CD8-positive, alpha-beta memory T cell (primary cell): ENCODE measurements at regions not wholly inside any gene's neighbourhood (a gene's known extent, or its start where the extent isn't known, plus 50 kb on each side); places are given as distances from the start of the nearest gene placed in this dataset.

Experiments used
- CTCF ChIA-PET: fragments of 350-600 bp; sonication (Branson Sonifier 250); formaldehyde crosslinking; loops from one replicate; lab custom pipeline; 2021; ENCODE audit warnings: antibody characterized with exemption; lab: Charles Lee
- POLR2A ChIA-PET: fragments of 350-600 bp; sonication (Branson Sonifier 250); formaldehyde crosslinking; loops from one replicate; lab custom pipeline; 2021; ENCODE audit warnings: antibody characterized with exemption; lab: Charles Lee
- DNase-seq, 5 donors: peaks; one replicate each; pipeline versions ENCODE4 v3.0.0 to v3.0.0-alpha.2; 2020 to 2022; ENCODE audit warnings: mixed read lengths in 1 of 5
- H3K27ac ChIP-seq: one replicate; pipeline ENCODE4 v1.7.0; 2013; ENCODE audit warnings: low read depth, mild to moderate bottlenecking, low read length, moderate library complexity
- H3K27me3 ChIP-seq: 2 replicates; pipeline ENCODE4 v1.7.0; 2013; ENCODE audit warnings: low read length, mild to moderate bottlenecking; ENCODE audit not compliant: insufficient read depth, poor library complexity, severe bottlenecking
- H3K36me3 ChIP-seq: 2 replicates; pipeline ENCODE4 v1.7.0; 2013; ENCODE audit warnings: mild to moderate bottlenecking, low read length, moderate library complexity; ENCODE audit not compliant: insufficient read depth
- H3K4me1 ChIP-seq: 2 replicates; pipeline ENCODE4 v1.7.0; 2013; ENCODE audit warnings: mild to moderate bottlenecking, low read length, moderate library complexity; ENCODE audit not compliant: insufficient read depth
- H3K4me3 ChIP-seq: 2 replicates; pipeline ENCODE4 v1.7.0; 2013; ENCODE audit warnings: mild to moderate bottlenecking, low read length
- H3K9me3 ChIP-seq: 2 replicates; pipeline ENCODE4 v1.7.0; 2013; ENCODE audit warnings: mild to moderate bottlenecking, low read length
- H3K27ac Mint-ChIP-seq, 8 donors: one replicate each; pipeline ENCODE4 v1.8.0; 2020 to 2021; ENCODE audit warnings: mixed read lengths in 8 of 8, mild to moderate bottlenecking in 6 of 8, inconsistent platforms in 3 of 8, moderate library complexity in 3 of 8
- H3K27me3 Mint-ChIP-seq, 2 donors: one replicate each; pipeline ENCODE4 v1.8.0; 2020 to 2021; ENCODE audit warnings: mixed read lengths in 2 of 2, mild to moderate bottlenecking in 1 of 2, moderate library complexity in 1 of 2
- H3K36me3 Mint-ChIP-seq, 3 donors: one replicate each; pipeline ENCODE4 v1.8.0; 2020 to 2021; ENCODE audit warnings: mixed read lengths in 3 of 3, inconsistent platforms in 1 of 3, mild to moderate bottlenecking in 1 of 3
- H3K4me1 Mint-ChIP-seq, 3 donors: one replicate each; pipeline ENCODE4 v1.8.0; 2020 to 2021; ENCODE audit warnings: mixed read lengths in 3 of 3, inconsistent platforms in 1 of 3, mild to moderate bottlenecking in 1 of 3
- H3K4me3 Mint-ChIP-seq, 7 donors: one replicate each; pipeline ENCODE4 v1.8.0; 2020 to 2021; ENCODE audit warnings: mixed read lengths in 7 of 7, mild to moderate bottlenecking in 6 of 7, moderate library complexity in 4 of 7, inconsistent platforms in 2 of 7
- H3K9me3 Mint-ChIP-seq, 5 donors: one replicate each; pipeline ENCODE4 v1.8.0; 2020 to 2022; ENCODE audit warnings: mixed read lengths in 5 of 5, mild to moderate bottlenecking in 3 of 5, moderate library complexity in 2 of 5, inconsistent platforms in 1 of 5

GRCh38 chr7:132041108-132041507 lies 484.7 kb upstream of the PODXL start:
- no peak overlapping the region for H3K27ac ChIP-seq
- ChIA-PET POLR2A (no interaction called here), CTCF (no interaction called here)
- DNase-seq, result no peak
- no peaks in the 10 kb centered on the region for H3K9me3 ChIP-seq
- H3K36me3 Mint-ChIP-seq, result no peaks in the 10 kb centered on the region
- no peak overlapping the region for H3K4me3 Mint-ChIP-seq
- H3K36me3 ChIP-seq, result no peaks in the 10 kb centered on the region
- H3K27me3 Mint-ChIP-seq, result peaks cover 4 to 24% of the 10 kb centered on the region in 2 donors
- no peaks in the 10 kb centered on the region for H3K4me1 ChIP-seq
- no peaks in the 10 kb centered on the region for H3K4me1 Mint-ChIP-seq
- H3K27ac Mint-ChIP-seq, result no peak overlapping the region
- H3K27me3 ChIP-seq, result no peaks in the 10 kb centered on the region
- no peaks in the 10 kb centered on the region for H3K9me3 Mint-ChIP-seq
- no peak overlapping the region for H3K4me3 ChIP-seq

DNA sequence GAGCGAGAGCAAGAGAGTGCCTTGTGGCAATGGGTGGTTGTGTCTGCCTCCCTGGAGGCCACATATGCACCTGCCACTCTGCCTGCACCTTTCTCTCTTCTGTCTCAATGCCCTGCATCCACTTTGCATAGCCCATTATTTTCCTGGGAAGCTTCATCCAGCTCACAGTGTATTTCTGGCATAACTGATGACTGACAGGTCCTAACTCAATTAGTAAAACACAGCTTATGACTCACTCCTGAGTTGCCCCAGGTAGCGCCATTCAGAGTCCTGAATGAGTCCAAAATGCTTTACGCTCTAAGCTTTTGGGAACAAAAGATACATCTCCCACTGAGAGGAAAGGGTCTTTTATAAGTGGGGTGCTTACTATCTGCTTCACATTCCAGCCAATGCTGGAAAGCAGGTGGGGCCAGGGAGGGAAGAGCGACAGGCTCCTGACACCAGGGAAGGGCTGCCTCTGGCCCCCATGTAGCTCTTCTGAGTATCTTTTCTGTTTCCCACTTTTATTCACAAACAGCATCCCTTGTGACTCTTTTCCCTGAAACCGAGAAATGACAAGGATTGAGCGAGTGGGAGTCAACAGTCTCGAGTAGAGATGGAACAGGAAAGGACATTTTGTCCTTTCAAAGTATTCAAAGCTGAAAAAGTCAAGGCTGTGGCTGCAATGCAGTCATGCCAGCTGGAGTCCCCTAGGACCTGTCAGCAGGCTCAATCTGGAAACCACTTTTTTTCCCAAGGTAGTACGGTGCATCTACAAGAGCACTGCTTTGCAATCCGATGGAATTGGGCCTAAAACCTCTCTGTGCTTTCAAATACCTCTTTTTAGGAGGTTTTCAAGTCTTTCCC lies 479.3 kb upstream of the PODXL start:
- POLR2A ChIA-PET, result no interaction called here

DNA sequence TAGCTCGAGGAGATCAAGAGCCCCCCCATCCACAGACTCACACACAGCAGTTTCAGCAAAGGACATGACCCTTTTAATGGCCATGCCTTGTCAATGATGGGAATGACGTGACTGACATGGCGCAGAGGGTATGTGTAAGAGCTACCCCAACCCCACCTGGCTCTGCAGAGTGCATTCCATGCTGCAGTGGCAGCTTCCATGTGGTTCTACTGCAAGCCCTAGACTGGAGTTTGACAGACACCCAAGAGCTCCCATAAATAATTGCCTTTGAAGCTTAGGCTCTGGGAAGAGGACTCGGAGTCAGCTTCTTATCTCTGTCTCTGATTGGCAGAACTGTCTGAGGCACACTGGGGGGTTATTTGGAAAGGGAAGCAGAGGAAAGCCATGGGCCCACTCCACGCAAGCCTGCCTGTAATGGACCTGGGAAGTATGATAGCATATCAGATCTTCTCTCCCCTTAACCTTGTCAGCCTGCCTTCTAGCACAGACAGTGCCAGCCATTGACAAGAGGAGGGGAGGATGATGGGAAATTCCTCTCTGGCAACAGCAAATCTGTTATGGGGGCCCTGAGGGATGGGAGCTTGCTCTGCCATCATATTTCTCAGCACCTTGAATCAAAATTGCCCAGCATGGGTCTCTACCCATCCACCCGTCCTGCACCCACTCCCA lies 478.5 kb upstream of the PODXL start:
- Histone ChIP-seq H3K9me3 (no peaks in the 10 kb centered on the region), H3K4me3 (no peak overlapping the region), H3K4me1 (no peaks in the 10 kb centered on the region), H3K27me3 (no peaks in the 10 kb centered on the region), H3K36me3 (no peaks in the 10 kb centered on the region), H3K27ac (no peak overlapping the region)
- no peaks in the 10 kb centered on the region for H3K36me3 Mint-ChIP-seq
- H3K4me3 Mint-ChIP-seq, result no peak overlapping the region
- ChIA-PET CTCF (no interaction called here), POLR2A (no interaction called here)
- H3K9me3 Mint-ChIP-seq, result peaks cover 0 to 1% (median 0%) of the 10 kb centered on the region in 5 donors
- no peak for DNase-seq
- H3K27me3 Mint-ChIP-seq, result peaks cover 7 to 23% of the 10 kb centered on the region in 2 donors
- H3K27ac Mint-ChIP-seq, result no peak overlapping the region
- H3K4me1 Mint-ChIP-seq, result no peaks in the 10 kb centered on the region

More for the DNA sequence above, 479.3 kb upstream of the PODXL start:
- Mint-ChIP-seq H3K36me3 (no peaks in the 10 kb centered on the region), H3K27me3 (peaks cover 5 to 23% of the 10 kb centered on the region in 2 donors), H3K27ac (no peak overlapping the region), H3K4me1 (no peaks in the 10 kb centered on the region), H3K9me3 (peaks cover 0 to 1% (median 0%) of the 10 kb centered on the region in 5 donors), H3K4me3 (no peak overlapping the region)
- Histone ChIP-seq H3K9me3 (no peaks in the 10 kb centered on the region), H3K4me1 (no peaks in the 10 kb centered on the region), H3K36me3 (no peaks in the 10 kb centered on the region), H3K4me3 (no peak overlapping the region), H3K27ac (no peak overlapping the region), H3K27me3 (no peaks in the 10 kb centered on the region)
- DNase-seq, result no peak
- CTCF ChIA-PET, result no interaction called here

GRCh38 chr7:132030883-132031282 lies 474.5 kb upstream of the PODXL start:
- CTCF ChIA-PET, result no interaction called here
- Mint-ChIP-seq H3K27ac (no peak overlapping the region), H3K9me3 (peaks cover 0 to 3% (median 0%) of the 10 kb centered on the region in 5 donors), H3K4me1 (no peaks in the 10 kb centered on the region), H3K27me3 (peaks cover 3 to 7% of the 10 kb centered on the region in 2 donors), H3K4me3 (no peak overlapping the region), H3K36me3 (no peaks in the 10 kb centered on the region)
- Histone ChIP-seq H3K27ac (no peak overlapping the region), H3K4me1 (no peaks in the 10 kb centered on the region), H3K27me3 (no peaks in the 10 kb centered on the region), H3K36me3 (no peaks in the 10 kb centered on the region), H3K4me3 (no peak overlapping the region), H3K9me3 (no peaks in the 10 kb centered on the region)
- no peak for DNase-seq
- POLR2A ChIA-PET, result no interaction called here

DNA sequence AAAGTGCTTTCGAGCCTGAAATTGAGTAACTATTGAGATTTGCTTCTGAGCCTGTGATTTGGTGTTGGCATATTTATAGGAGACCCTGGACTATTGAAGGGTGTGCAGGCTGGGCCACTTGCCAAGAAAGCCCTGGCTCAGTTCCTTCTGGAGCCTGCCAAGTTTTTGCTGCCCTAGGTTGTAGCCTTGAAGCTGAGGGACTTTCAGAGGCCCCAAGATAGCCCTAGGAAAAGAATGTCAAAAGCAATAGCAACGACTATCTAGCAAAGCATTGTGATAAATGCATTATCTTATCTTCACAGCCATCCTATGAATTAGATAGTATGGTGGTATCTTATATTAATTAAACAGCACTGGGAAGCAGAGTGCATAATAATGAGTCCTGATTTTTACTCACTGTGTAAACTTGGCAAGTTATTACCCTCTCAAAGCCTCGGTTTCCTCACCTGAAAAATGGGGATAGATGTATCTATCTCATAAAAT lies 473.7 kb upstream of the PODXL start:
- DNase-seq, result no peak
- Histone ChIP-seq H3K4me1 (no peaks in the 10 kb centered on the region), H3K27ac (no peak overlapping the region), H3K36me3 (no peaks in the 10 kb centered on the region), H3K4me3 (no peak overlapping the region), H3K27me3 (no peaks in the 10 kb centered on the region), H3K9me3 (no peaks in the 10 kb centered on the region)
- H3K27ac Mint-ChIP-seq, result no peak overlapping the region
- no peaks in the 10 kb centered on the region for H3K36me3 Mint-ChIP-seq
- ChIA-PET CTCF (no interaction called here), POLR2A (no interaction called here)
- H3K4me3 Mint-ChIP-seq, result no peak overlapping the region
- peaks cover 0 to 3% (median 0%) of the 10 kb centered on the region in 5 donors for H3K9me3 Mint-ChIP-seq
- peaks cover 3% of the 10 kb centered on the region in 2 donors for H3K27me3 Mint-ChIP-seq
- no peaks in the 10 kb centered on the region for H3K4me1 Mint-ChIP-seq

DNA sequence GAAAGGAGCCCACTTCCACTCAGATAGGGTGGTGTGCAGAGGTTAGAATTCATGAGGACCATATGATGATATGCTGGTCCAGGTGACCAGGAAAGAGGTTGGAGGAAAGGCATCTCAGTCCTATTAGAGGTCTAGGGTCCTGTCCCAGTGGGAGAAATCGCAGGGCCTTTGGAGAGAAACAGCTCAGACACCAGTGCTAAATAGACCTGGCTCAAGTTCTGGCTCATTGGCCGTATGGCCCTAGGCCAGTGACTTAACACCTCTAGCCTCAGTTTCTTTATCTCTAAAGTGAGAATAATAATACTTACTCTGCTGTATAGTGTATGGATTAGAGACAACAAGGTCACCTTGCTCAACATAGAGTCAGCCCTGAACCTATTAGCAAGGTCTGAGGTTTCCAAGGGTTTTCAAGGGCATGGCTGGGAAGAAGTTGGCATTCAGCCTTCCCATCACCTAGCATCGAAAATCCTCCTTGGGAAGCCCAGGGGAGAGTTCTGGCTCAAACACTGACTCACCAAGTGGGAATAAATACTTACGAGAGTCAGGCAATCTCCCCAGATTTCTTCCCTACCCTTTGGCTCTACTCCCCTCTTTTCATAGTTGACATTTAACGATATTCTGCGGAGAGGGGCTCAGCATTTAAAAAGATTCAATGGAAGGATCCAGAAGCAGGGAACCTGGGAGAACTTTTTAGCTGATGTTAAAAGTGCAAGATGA lies 473.1 kb upstream of the PODXL start:
- Histone ChIP-seq H3K9me3 (no peaks in the 10 kb centered on the region), H3K4me1 (no peaks in the 10 kb centered on the region), H3K27ac (no peak overlapping the region), H3K27me3 (no peaks in the 10 kb centered on the region), H3K36me3 (no peaks in the 10 kb centered on the region), H3K4me3 (no peak overlapping the region)
- ChIA-PET CTCF (no interaction called here), POLR2A (no interaction called here)
- Mint-ChIP-seq H3K4me3 (no peak overlapping the region), H3K36me3 (no peaks in the 10 kb centered on the region), H3K27ac (no peak overlapping the region), H3K9me3 (peaks cover 0 to 3% (median 0%) of the 10 kb centered on the region in 5 donors), H3K27me3 (peaks cover 3% of the 10 kb centered on the region in 2 donors), H3K4me1 (no peaks in the 10 kb centered on the region)
- DNase-seq, result no peak

DNA sequence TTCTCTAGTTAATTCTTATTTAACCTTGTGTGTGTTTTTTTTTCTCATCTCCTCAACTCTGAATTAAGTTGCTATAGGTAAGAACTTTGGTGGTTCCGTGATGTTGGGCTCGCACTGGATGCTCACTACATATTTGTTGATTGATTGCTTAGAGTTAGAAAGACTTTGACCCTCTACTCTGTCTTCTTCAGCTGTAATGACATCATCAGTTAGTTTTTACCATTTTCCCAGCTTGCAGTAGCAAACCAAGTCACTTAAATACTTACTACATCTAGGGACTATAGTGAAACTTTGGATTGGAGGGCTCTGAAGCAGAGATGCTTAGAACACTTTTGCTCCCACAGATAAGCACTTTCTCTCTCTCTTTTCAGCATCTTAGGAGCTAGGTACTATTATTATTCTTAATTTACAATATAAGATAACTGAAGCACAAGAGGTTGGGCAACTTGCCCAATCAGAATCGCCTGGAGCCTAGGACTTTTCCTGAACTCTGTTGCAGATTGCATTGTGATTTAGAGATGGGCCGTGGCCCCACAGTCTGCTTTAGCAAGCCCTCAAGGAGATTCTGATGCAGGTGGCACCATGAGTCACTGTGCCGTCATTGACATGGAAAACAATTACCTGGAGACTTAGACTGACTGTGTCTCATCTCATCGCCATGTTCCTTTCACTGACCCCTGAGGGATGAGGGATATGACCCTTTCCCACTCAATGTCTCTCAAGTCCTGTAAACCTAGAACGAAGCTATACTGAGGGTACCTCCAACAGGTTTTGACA lies 471.9 kb upstream of the PODXL start:
- no peaks in the 10 kb centered on the region for H3K9me3 ChIP-seq
- H3K4me3 ChIP-seq, result no peak overlapping the region
- ChIA-PET CTCF (no interaction called here), POLR2A (no interaction called here)
- no peaks in the 10 kb centered on the region for H3K4me1 ChIP-seq
- H3K36me3 ChIP-seq, result no peaks in the 10 kb centered on the region
- H3K27ac ChIP-seq, result no peak overlapping the region
- H3K4me3 Mint-ChIP-seq, result no peak overlapping the region
- no peak overlapping the region for H3K27ac Mint-ChIP-seq
- no peaks in the 10 kb centered on the region for H3K27me3 ChIP-seq
- H3K4me1 Mint-ChIP-seq, result no peaks in the 10 kb centered on the region
- H3K27me3 Mint-ChIP-seq, result peaks cover 3% of the 10 kb centered on the region in 2 donors
- H3K36me3 Mint-ChIP-seq, result no peaks in the 10 kb centered on the region
- no peak for DNase-seq
- peaks cover 0 to 3% (median 0%) of the 10 kb centered on the region in 5 donors for H3K9me3 Mint-ChIP-seq
